ENCODE measurements at regions not wholly inside any gene's neighbourhood (a gene's known extent, or its start where the extent isn't known, plus 50 kb on each side); places are given as distances from the start of the nearest gene placed in this dataset.
"Not testable (repeated sequence)": the region's sequence is repeated elsewhere in the genome, so short reads cannot be mapped to it uniquely, and the experiment has no call there.

DNA sequence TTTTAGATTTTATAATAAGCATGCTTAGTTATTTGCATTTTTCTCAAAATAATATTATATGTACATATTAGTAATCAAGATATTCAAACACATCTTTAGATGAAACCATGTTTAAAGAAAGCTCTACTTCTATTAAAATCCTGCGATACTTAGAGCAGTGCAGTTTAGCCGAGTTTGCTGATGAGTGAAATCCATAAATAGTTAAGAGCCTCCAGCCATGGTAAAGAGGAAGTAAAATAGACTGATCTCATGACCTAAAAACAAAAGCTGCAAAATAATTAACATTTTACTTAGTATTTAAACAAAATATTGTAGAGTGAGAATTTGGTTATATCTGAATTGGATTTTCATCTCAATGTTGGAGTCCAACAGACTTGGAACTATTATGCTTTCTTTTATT lies 147.4 kb upstream of the NRIP1 start:
- H3K27ac ChIP-seq (ENCODE audit: low read depth, low read length) = no peak overlapping the region
- H2AFZ ChIP-seq (ENCODE audit: low read length, unreplicated experiment) = no peak overlapping the region
- H3K4me3 ChIP-seq (ENCODE audit: low read depth, low read length) = no peak overlapping the region
- peaks cover 8% of the 10 kb centered on the region for H3K4me1 ChIP-seq (ENCODE audit: control insufficient read depth, insufficient read depth, low read length, unreplicated experiment)
- no peaks in the 10 kb centered on the region for H3K79me2 ChIP-seq (ENCODE audit: control insufficient read depth, insufficient read depth, low read length, unreplicated experiment)
- H3K27me3 ChIP-seq (ENCODE audit: insufficient read depth, low read length) = no peaks in the 10 kb centered on the region
- H3K36me3 ChIP-seq (ENCODE audit: insufficient read depth, low read length) = no peaks in the 10 kb centered on the region

DNA sequence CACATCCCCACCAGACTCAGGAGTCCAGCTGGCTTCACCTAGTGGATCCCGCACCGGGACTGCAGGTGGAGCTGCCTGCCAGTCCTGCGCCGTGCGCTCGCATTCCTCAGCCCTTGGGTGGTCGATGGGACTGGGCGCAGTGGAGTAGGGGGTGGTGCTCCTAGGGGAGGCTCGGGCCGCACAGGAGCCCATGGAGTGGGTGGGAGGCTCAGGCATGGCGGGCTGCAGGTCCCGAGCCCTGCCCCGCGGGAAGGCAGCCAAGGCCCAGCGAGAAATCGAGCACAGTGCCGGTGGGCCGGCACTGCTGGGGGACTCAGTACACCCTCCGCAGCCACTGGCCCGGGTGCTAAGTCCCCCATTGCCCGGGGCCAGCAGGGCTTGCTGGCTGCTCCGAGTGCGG lies 153.7 kb upstream of the NRIP1 start:
- not testable (repeated sequence) for H3K4me3 ChIP-seq (ENCODE audit: low read depth, low read length); H3K27me3 ChIP-seq (ENCODE audit: insufficient read depth, low read length); H3K36me3 ChIP-seq (ENCODE audit: insufficient read depth, low read length); H3K79me2 ChIP-seq (ENCODE audit: control insufficient read depth, insufficient read depth, low read length, unreplicated experiment); H3K27ac ChIP-seq (ENCODE audit: low read depth, low read length); H2AFZ ChIP-seq (ENCODE audit: low read length, unreplicated experiment)
- H3K4me1 ChIP-seq (ENCODE audit: control insufficient read depth, insufficient read depth, low read length, unreplicated experiment) = peaks cover 27% of the 10 kb centered on the region

DNA sequence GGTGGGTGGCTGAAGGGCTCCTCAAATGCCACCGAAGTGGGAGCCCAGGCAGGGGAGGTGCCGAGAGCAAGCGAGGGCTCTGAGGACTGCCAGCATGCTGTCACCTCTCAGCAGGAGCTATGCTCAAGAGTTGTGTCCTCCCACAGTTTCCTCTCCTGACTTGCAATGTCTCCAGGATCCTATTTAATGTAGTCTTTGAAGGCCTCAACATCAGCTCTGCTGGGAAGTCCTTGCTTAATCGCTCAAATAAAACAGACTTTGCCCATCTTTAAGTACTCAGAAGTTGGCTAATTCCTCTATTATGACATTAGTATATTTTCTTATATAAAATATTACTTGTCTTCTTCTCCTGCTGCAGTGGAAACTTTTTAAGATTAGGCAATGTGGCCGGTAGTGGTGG lies 154.2 kb upstream of the NRIP1 start:
- Histone ChIP-seq H3K27ac (ENCODE audit: low read depth, low read length) (no peak overlapping the region), H3K79me2 (ENCODE audit: control insufficient read depth, insufficient read depth, low read length, unreplicated experiment) (no peaks in the 10 kb centered on the region), H3K27me3 (ENCODE audit: insufficient read depth, low read length) (no peaks in the 10 kb centered on the region), H2AFZ (ENCODE audit: low read length, unreplicated experiment) (no peak overlapping the region), H3K4me3 (ENCODE audit: low read depth, low read length) (no peak overlapping the region), H3K4me1 (ENCODE audit: control insufficient read depth, insufficient read depth, low read length, unreplicated experiment) (peaks cover 32% of the 10 kb centered on the region), H3K36me3 (ENCODE audit: insufficient read depth, low read length) (no peaks in the 10 kb centered on the region)

DNA sequence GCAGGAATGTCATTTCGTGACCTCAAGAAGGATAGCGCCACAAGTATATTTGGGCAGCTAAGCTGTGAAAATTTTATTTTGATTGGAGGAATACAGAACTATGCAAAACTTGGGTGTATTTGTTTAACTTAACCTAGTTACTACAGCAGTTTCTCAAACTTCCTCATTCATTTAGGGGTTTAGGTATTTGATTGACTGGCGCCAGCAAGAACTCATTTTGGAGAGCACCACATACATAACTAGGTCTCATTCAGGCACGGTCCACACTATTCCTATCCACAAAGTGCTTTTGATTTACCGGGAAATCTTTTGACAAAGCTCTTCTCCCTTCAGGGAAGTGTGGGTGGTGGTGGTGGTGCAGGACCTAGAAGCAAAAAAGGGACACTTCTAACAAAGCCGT lies 155.1 kb upstream of the NRIP1 start:
- H3K4me1 ChIP-seq (ENCODE audit: control insufficient read depth, insufficient read depth, low read length, unreplicated experiment) = peaks cover 39% of the 10 kb centered on the region
- H3K36me3 ChIP-seq (ENCODE audit: insufficient read depth, low read length) = no peaks in the 10 kb centered on the region
- H2AFZ ChIP-seq (ENCODE audit: low read length, unreplicated experiment) = no peak overlapping the region
- no peak overlapping the region for H3K4me3 ChIP-seq (ENCODE audit: low read depth, low read length)
- H3K79me2 ChIP-seq (ENCODE audit: control insufficient read depth, insufficient read depth, low read length, unreplicated experiment) = no peaks in the 10 kb centered on the region
- H3K27me3 ChIP-seq (ENCODE audit: insufficient read depth, low read length) = no peaks in the 10 kb centered on the region
- no peak overlapping the region for H3K27ac ChIP-seq (ENCODE audit: low read depth, low read length)

DNA sequence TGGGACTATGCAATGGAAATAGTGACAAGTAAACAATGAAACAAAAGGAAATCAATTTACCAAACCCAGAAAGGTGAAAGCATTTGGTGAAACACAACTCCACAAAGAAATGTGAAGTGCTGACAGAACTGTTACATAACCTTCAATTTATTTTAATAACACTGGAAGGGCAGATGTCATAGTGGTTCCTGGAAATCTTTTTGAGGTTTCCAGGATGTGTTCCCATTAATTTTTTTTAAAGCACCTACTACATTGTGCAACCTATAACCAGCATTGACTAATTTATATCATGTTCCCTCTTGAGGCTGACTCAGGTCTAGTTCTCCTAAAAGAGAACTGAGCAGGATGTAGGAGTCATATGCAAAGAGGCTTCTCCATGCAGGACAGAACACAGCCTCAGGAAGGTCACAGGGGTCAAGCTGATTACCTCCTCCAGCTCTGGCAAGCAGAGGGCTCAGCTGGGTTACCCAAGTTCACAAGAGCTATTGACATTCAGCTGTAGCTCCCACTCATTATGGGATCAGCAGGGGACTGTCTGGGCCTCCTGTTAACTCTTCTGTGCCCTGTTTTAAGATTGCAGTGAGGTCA lies 157.1 kb upstream of the NRIP1 start:
- H3K36me3 ChIP-seq (ENCODE audit: insufficient read depth, low read length) = no peaks in the 10 kb centered on the region
- peak overlapping the region; percentile 42; the same call in 1 of the 2 replicates for H3K4me3 ChIP-seq (ENCODE audit: low read depth, low read length)
- no peak overlapping the region for H2AFZ ChIP-seq (ENCODE audit: low read length, unreplicated experiment)
- H3K4me1 ChIP-seq (ENCODE audit: control insufficient read depth, insufficient read depth, low read length, unreplicated experiment) = peaks cover 39% of the 10 kb centered on the region
- H3K79me2 ChIP-seq (ENCODE audit: control insufficient read depth, insufficient read depth, low read length, unreplicated experiment) = no peaks in the 10 kb centered on the region
- no peaks in the 10 kb centered on the region for H3K27me3 ChIP-seq (ENCODE audit: insufficient read depth, low read length)
- peak overlapping the region; percentile 87 for H3K27ac ChIP-seq (ENCODE audit: low read depth, low read length)

DNA sequence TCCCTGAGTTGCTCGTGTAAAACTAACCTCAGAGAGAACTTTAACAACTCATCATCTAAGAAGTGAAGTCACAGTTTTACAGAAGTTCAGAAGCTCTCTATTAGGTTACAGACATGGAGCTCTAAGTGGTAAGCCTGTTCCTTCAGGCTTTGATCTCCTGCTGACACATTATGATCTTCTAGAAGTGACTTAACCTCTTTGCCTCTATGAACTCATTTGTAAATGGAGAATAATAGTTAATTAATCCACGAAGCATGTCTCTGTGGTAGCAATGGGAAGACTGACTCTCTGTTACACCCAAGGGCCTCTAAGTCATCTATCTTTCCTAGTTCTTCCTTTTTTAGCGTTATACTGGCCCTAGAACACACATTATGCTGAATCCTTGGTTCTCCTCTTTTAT lies 157.9 kb upstream of the NRIP1 start:
- Histone ChIP-seq H3K27ac (ENCODE audit: low read depth, low read length) (peak overlapping the region; percentile 87), H3K4me1 (ENCODE audit: control insufficient read depth, insufficient read depth, low read length, unreplicated experiment) (peaks cover 39% of the 10 kb centered on the region), H3K4me3 (ENCODE audit: low read depth, low read length) (peak overlapping the region; percentile 42; the same call in 1 of the 2 replicates), H3K79me2 (ENCODE audit: control insufficient read depth, insufficient read depth, low read length, unreplicated experiment) (no peaks in the 10 kb centered on the region), H3K36me3 (ENCODE audit: insufficient read depth, low read length) (no peaks in the 10 kb centered on the region), H2AFZ (ENCODE audit: low read length, unreplicated experiment) (peak overlapping the region; percentile 57), H3K27me3 (ENCODE audit: insufficient read depth, low read length) (no peaks in the 10 kb centered on the region)

DNA sequence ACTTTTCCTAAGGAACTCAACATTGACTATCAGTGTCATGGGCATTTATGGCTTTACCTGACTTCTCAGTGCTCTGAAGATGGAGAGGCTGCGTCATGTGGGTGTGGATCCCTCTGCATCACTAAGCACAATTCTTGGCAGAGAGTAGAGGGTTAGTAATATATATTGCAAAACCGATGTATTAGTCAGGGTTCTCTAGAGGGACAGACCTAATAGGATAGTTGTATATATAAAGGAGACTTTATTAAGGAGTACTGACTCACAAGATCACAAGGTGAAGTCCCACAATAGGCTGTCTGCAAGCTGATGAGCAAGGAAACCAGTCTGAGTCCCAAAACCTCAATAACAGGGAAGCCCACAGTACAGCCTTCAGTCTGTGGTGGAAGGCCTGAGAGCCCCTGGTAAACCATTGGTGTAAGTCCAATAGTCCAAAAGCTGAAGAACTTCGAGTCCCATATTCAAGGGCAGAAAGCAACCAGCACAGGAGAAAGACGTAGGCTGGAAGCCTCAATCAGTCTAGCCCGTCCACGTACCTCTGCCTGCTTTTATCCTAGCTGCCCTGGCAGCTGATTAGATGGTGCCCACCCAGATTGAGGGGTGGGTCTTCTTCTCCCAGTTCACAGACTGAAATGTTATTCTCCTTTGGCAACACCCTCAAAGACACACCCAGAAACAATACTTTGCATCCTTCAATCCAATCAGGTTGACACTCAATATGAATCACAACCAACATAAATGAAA lies 159.7 kb upstream of the NRIP1 start:
- peaks cover 39% of the 10 kb centered on the region for H3K4me1 ChIP-seq (ENCODE audit: control insufficient read depth, insufficient read depth, low read length, unreplicated experiment)
- no peaks in the 10 kb centered on the region for H3K36me3 ChIP-seq (ENCODE audit: insufficient read depth, low read length)
- no peak overlapping the region for H2AFZ ChIP-seq (ENCODE audit: low read length, unreplicated experiment)
- H3K27me3 ChIP-seq (ENCODE audit: insufficient read depth, low read length) = no peaks in the 10 kb centered on the region
- H3K27ac ChIP-seq (ENCODE audit: low read depth, low read length) = peak overlapping the region; percentile 87
- no peak overlapping the region; the same call in 1 of the 2 replicates for H3K4me3 ChIP-seq (ENCODE audit: low read depth, low read length)
- H3K79me2 ChIP-seq (ENCODE audit: control insufficient read depth, insufficient read depth, low read length, unreplicated experiment) = no peaks in the 10 kb centered on the region

DNA sequence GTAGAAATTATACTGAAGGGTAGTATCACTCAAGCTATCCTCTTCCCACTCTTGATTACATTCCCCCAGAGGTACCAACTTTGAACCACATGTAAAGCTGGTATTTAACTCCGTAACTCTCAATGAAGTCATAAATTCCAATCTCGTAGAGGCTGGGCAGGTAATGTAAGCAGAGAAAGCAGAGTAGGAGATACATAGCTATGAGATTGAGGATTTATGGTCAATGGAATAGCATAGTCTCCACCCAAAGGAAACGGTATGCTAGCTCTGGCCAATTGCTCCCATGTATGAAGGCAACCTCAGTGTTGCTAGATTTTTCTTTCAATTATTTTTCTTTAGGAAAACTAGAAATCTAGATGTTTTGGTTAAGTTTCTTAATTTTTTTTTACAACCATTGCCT lies 163.1 kb upstream of the NRIP1 start:
- H3K4me1 ChIP-seq (ENCODE audit: control insufficient read depth, insufficient read depth, low read length, unreplicated experiment) = peaks cover 18% of the 10 kb centered on the region
- H2AFZ ChIP-seq (ENCODE audit: low read length, unreplicated experiment) = no peak overlapping the region
- no peak overlapping the region for H3K27ac ChIP-seq (ENCODE audit: low read depth, low read length)
- no peaks in the 10 kb centered on the region for H3K36me3 ChIP-seq (ENCODE audit: insufficient read depth, low read length)
- H3K79me2 ChIP-seq (ENCODE audit: control insufficient read depth, insufficient read depth, low read length, unreplicated experiment) = no peaks in the 10 kb centered on the region
- no peaks in the 10 kb centered on the region for H3K27me3 ChIP-seq (ENCODE audit: insufficient read depth, low read length)
- no peak overlapping the region for H3K4me3 ChIP-seq (ENCODE audit: low read depth, low read length)

DNA sequence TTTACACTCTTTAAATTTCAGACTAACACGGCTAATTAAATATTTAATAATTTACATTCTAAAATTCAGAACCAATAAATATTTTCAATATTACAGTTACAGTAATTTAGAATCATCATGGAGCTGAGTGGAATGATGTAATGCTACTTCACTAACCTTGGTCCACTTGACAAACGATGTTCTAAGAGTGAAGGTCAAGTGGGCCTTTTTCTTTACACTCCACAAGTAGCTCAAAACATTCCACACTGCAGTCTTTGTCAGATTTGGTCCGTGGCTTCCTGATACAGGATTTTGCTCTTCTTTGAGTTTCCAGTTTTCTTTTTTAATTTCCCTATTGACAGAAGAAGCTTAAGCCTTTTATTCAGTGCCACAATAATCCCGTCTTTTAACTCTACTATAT lies 164.6 kb upstream of the NRIP1 start:
- Histone ChIP-seq H3K36me3 (ENCODE audit: insufficient read depth, low read length) (no peaks in the 10 kb centered on the region), H3K27ac (ENCODE audit: low read depth, low read length) (no peak overlapping the region), H3K27me3 (ENCODE audit: insufficient read depth, low read length) (no peaks in the 10 kb centered on the region), H2AFZ (ENCODE audit: low read length, unreplicated experiment) (no peak overlapping the region), H3K4me1 (ENCODE audit: control insufficient read depth, insufficient read depth, low read length, unreplicated experiment) (peaks cover 4% of the 10 kb centered on the region), H3K79me2 (ENCODE audit: control insufficient read depth, insufficient read depth, low read length, unreplicated experiment) (no peaks in the 10 kb centered on the region), H3K4me3 (ENCODE audit: low read depth, low read length) (no peak overlapping the region)

DNA sequence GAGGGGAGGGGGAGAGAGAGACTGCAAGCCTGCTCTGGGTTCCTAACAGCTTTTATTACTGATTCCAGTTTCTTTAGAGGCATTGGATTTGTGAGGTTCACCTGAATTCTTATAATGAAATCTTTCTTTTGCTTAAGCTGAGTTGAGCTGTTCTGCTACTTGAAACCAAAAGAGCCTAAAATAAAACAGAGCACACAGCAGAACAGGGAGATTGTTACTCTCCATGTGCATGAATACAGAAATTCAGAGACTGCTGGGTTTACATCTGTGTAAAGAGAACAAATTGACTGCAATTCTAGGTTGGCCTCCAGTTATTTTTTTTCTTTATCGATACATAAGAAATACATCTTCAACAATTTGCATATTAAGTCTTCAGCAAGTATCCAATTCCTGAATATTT lies 168.8 kb upstream of the NRIP1 start:
- Histone ChIP-seq H3K27ac (ENCODE audit: low read depth, low read length) (no peak overlapping the region), H3K36me3 (ENCODE audit: insufficient read depth, low read length) (no peaks in the 10 kb centered on the region), H3K4me1 (ENCODE audit: control insufficient read depth, insufficient read depth, low read length, unreplicated experiment) (no peaks in the 10 kb centered on the region), H3K79me2 (ENCODE audit: control insufficient read depth, insufficient read depth, low read length, unreplicated experiment) (no peaks in the 10 kb centered on the region), H3K4me3 (ENCODE audit: low read depth, low read length) (no peak overlapping the region), H2AFZ (ENCODE audit: low read length, unreplicated experiment) (no peak overlapping the region), H3K27me3 (ENCODE audit: insufficient read depth, low read length) (no peaks in the 10 kb centered on the region)

DNA sequence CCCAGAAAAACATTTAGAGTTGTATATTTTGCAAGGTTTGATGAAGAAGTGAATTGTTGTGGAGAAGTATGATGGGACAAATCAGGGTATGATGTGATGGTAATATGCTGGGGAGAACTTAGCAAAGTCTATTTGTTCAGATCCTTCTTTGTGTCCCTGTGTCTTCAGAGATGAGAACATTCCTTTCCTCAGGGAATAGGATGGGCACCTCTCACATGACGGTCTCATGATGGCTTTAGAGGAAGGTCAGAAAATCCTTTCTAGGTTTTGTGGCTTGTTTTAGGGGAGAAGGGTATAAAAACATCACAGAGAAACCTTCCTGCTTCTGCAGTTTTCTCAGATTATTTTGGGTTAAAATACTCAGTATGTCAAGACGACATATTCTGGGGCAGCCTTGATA lies 171.3 kb upstream of the NRIP1 start:
- Histone ChIP-seq H3K36me3 (ENCODE audit: insufficient read depth, low read length) (no peaks in the 10 kb centered on the region), H3K27me3 (ENCODE audit: insufficient read depth, low read length) (no peaks in the 10 kb centered on the region), H3K27ac (ENCODE audit: low read depth, low read length) (no peak overlapping the region), H2AFZ (ENCODE audit: low read length, unreplicated experiment) (no peak overlapping the region), H3K79me2 (ENCODE audit: control insufficient read depth, insufficient read depth, low read length, unreplicated experiment) (no peaks in the 10 kb centered on the region), H3K4me1 (ENCODE audit: control insufficient read depth, insufficient read depth, low read length, unreplicated experiment) (peaks cover 9% of the 10 kb centered on the region), H3K4me3 (ENCODE audit: low read depth, low read length) (no peak overlapping the region)
